ENCODE measurements at regions not wholly inside any gene's neighbourhood (a gene's known extent, or its start where the extent isn't known, plus 50 kb on each side); places are given as distances from the start of the nearest gene placed in this dataset.
"Not testable (repeated sequence)": the region's sequence is repeated elsewhere in the genome, so short reads cannot be mapped to it uniquely, and the experiment has no call there.

- H3K4me1 ChIP-seq (ENCODE audit: insufficient read depth, low read length) = no peaks in the 10 kb centered on the region
- no peaks in the 10 kb centered on the region for H3K9me3 ChIP-seq (ENCODE audit: control insufficient read depth, insufficient read depth, low read length)
- no peak overlapping the region for H3K9ac ChIP-seq (ENCODE audit: low read depth, low read length)
- no peaks in the 10 kb centered on the region for H3K36me3 ChIP-seq (ENCODE audit: insufficient read depth, low read length)
Measured at GRCh38 chr9:108033976-108034964, 544.7 kb upstream of the KLF4 start.

DNA sequence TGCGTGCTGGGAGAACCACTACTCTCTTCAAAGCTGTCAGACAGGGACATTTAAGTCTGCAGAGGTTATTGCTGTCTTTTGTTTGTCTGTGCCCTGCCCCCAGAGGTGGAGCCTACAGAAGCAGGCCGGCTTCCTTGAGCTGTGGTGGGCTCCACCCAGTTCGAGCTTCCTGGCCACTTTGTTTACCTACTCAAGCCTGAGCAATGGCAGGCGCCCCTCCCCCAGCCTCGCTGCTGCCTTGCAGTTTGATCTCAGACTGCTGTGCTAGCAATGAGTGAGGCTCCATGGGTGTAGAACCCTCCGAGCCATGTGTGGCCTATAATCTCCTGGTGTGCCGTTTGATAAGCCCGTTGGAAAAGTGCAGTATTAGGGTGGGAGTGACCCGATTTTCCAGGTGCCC lies 542.5 kb upstream of the KLF4 start:
- not testable (repeated sequence) for H3K36me3 ChIP-seq (ENCODE audit: insufficient read depth, low read length); H3K9me3 ChIP-seq (ENCODE audit: control insufficient read depth, insufficient read depth, low read length); H3K9ac ChIP-seq (ENCODE audit: low read depth, low read length); H3K4me1 ChIP-seq (ENCODE audit: insufficient read depth, low read length)

- not testable (repeated sequence) for H3K9ac ChIP-seq (ENCODE audit: low read depth, low read length); H3K36me3 ChIP-seq (ENCODE audit: insufficient read depth, low read length); H3K4me1 ChIP-seq (ENCODE audit: insufficient read depth, low read length); H3K9me3 ChIP-seq (ENCODE audit: control insufficient read depth, insufficient read depth, low read length)
Measured at GRCh38 chr9:108031221-108031620, 541.7 kb upstream of the KLF4 start.

GRCh38 chr9:108026718-108027117 lies 537.1 kb upstream of the KLF4 start:
- not testable (repeated sequence) for H3K36me3 ChIP-seq (ENCODE audit: insufficient read depth, low read length); H3K4me1 ChIP-seq (ENCODE audit: insufficient read depth, low read length); H3K9me3 ChIP-seq (ENCODE audit: control insufficient read depth, insufficient read depth, low read length)

GRCh38 chr9:108024604-108025003 lies 535.0 kb upstream of the KLF4 start:
- H3K36me3 ChIP-seq (ENCODE audit: insufficient read depth, low read length) = no peaks in the 10 kb centered on the region
- H3K9me3 ChIP-seq (ENCODE audit: control insufficient read depth, insufficient read depth, low read length) = no peaks in the 10 kb centered on the region
- no peak overlapping the region for H3K9ac ChIP-seq (ENCODE audit: low read depth, low read length)
- peaks cover 4% of the 10 kb centered on the region; the same call in 1 of the 2 replicates for H3K4me1 ChIP-seq (ENCODE audit: insufficient read depth, low read length)

More at GRCh38 chr9:108026718-108027117, 537.1 kb upstream of the KLF4 start:
- not testable (repeated sequence) for H3K9ac ChIP-seq (ENCODE audit: low read depth, low read length)

GRCh38 chr9:108022246-108022935 lies 532.8 kb upstream of the KLF4 start:
- Histone ChIP-seq H3K9ac (ENCODE audit: low read depth, low read length) (no peak overlapping the region), H3K9me3 (ENCODE audit: control insufficient read depth, insufficient read depth, low read length) (no peaks in the 10 kb centered on the region), H3K36me3 (ENCODE audit: insufficient read depth, low read length) (no peaks in the 10 kb centered on the region), H3K4me1 (ENCODE audit: insufficient read depth, low read length) (peaks cover 5% of the 10 kb centered on the region; the same call in 1 of the 2 replicates)

DNA sequence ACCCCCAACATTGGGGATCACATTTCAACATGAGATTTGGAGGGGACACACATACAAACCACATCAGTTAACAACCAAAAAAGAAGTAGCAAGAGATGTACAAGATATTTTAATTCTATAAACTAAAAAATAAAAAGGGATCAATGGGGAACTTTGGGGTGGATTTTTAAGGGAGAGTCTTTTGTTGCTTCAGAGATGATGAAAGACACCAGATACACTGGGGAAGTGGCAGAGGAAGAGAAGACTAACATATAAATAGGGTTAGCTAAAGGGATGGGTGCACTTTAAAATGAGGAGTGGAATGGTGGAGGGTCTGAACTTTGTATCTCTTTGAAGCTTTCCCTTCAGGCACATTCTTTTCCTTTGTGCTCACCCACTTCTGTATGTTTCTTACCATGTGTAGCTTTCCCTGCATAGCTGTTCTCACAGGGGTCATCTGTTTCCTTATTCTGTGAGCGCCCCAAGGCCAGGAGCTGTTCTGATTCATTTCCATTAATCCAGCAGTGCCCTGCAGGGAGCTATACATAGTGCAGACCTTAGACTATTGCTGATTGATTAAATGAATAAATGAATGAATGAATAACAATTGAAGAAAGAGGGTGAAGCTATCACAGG lies 531.6 kb upstream of the KLF4 start:
- H3K4me1 ChIP-seq (ENCODE audit: insufficient read depth, low read length) = peaks cover 16% of the 10 kb centered on the region
- H3K9me3 ChIP-seq (ENCODE audit: control insufficient read depth, insufficient read depth, low read length) = no peaks in the 10 kb centered on the region
- H3K36me3 ChIP-seq (ENCODE audit: insufficient read depth, low read length) = no peaks in the 10 kb centered on the region
- no peak overlapping the region for H3K9ac ChIP-seq (ENCODE audit: low read depth, low read length)

GRCh38 chr9:108019821-108020220 lies 530.3 kb upstream of the KLF4 start:
- Histone ChIP-seq H3K9ac (ENCODE audit: low read depth, low read length) (no peak overlapping the region), H3K4me1 (ENCODE audit: insufficient read depth, low read length) (peaks cover 16% of the 10 kb centered on the region), H3K9me3 (ENCODE audit: control insufficient read depth, insufficient read depth, low read length) (no peaks in the 10 kb centered on the region), H3K36me3 (ENCODE audit: insufficient read depth, low read length) (no peaks in the 10 kb centered on the region)

DNA sequence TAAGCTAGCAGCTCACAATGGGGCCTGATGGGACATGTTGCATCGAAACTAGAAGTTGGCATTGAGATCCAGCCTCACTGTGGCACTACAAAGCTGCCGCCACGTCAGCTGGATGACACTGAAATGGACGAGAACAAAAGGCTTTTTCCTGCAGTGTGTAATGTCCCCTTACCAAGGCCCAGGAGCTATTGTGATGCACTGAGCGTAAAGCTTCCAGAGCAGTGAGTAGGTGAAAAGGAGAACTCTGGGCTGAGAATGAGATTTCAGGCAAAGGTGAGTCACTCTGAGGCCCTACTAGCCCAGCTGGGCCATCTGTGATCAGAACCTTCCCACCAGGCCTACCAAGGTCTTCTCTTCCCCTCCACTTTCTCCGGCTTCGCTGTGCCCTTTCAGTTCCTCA lies 528.1 kb upstream of the KLF4 start:
- Histone ChIP-seq H3K9ac (ENCODE audit: low read depth, low read length) (no peak overlapping the region), H3K9me3 (ENCODE audit: control insufficient read depth, insufficient read depth, low read length) (no peaks in the 10 kb centered on the region), H3K4me1 (ENCODE audit: insufficient read depth, low read length) (peaks cover 16% of the 10 kb centered on the region), H3K36me3 (ENCODE audit: insufficient read depth, low read length) (no peaks in the 10 kb centered on the region)

DNA sequence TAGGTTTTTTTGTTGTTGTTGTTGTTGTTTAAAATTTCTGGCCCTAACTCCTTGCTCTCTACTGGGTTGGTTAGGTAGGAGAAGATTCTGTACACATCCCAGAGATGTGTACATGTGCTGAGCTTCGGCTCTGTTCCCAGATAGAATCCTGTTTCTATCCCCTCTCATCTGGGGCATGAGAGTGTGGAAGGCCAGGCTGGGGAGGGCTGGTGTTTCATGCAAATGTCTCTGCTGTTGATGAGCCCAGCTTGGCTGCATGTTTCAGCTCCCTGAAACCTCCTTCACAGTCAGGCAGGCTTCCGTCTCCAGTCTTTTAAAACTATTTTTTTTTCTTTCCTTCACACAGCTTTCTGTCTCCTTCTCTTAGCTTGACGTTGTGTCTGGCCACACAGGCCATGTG lies 526.9 kb upstream of the KLF4 start:
- Histone ChIP-seq H3K36me3 (ENCODE audit: insufficient read depth, low read length) (no peaks in the 10 kb centered on the region), H3K9me3 (ENCODE audit: control insufficient read depth, insufficient read depth, low read length) (no peaks in the 10 kb centered on the region), H3K9ac (ENCODE audit: low read depth, low read length) (no peak overlapping the region)

GRCh38 chr9:108015690-108016089 lies 526.1 kb upstream of the KLF4 start:
- no peaks in the 10 kb centered on the region for H3K36me3 ChIP-seq (ENCODE audit: insufficient read depth, low read length)

More for the DNA sequence above, 526.9 kb upstream of the KLF4 start:
- H3K4me1 ChIP-seq (ENCODE audit: insufficient read depth, low read length) = peaks cover 16% of the 10 kb centered on the region

DNA sequence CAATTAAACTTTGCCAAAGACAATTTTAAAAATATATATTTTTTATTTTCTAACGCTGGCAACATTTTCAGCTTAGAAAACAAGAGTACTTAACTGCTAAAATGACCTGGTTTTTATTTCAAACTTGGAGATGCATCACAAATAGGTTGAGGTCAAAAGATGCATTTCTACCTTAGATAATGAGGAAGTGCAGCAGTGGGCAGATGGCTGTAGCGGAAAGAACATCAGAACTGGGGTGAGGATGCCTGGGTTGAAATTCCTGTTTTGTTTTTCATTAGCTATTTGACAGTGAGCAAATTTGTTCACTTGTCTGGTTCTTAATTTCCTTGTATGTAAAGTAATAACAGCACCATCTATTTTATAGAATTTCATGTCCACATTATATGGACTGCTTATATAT lies 524.8 kb upstream of the KLF4 start:
- no peaks in the 10 kb centered on the region for H3K36me3 ChIP-seq (ENCODE audit: insufficient read depth, low read length)
- H3K9ac ChIP-seq (ENCODE audit: low read depth, low read length) = no peak overlapping the region
- H3K4me1 ChIP-seq (ENCODE audit: insufficient read depth, low read length) = peaks cover 12% of the 10 kb centered on the region
- H3K9me3 ChIP-seq (ENCODE audit: control insufficient read depth, insufficient read depth, low read length) = no peaks in the 10 kb centered on the region

More at GRCh38 chr9:108015690-108016089, 526.1 kb upstream of the KLF4 start:
- peaks cover 12% of the 10 kb centered on the region for H3K4me1 ChIP-seq (ENCODE audit: insufficient read depth, low read length)
- H3K9ac ChIP-seq (ENCODE audit: low read depth, low read length) = no peak overlapping the region
- no peaks in the 10 kb centered on the region for H3K9me3 ChIP-seq (ENCODE audit: control insufficient read depth, insufficient read depth, low read length)

GRCh38 chr9:108012886-108013665 lies 523.5 kb upstream of the KLF4 start:
- H3K9ac ChIP-seq (ENCODE audit: low read depth, low read length) = no peak overlapping the region
- no peaks in the 10 kb centered on the region for H3K36me3 ChIP-seq (ENCODE audit: insufficient read depth, low read length)
- no peaks in the 10 kb centered on the region for H3K9me3 ChIP-seq (ENCODE audit: control insufficient read depth, insufficient read depth, low read length)
- H3K4me1 ChIP-seq (ENCODE audit: insufficient read depth, low read length) = peaks cover 12% of the 10 kb centered on the region

- no peaks in the 10 kb centered on the region for H3K9me3 ChIP-seq (ENCODE audit: control insufficient read depth, insufficient read depth, low read length)
- peaks cover 11% of the 10 kb centered on the region for H3K4me1 ChIP-seq (ENCODE audit: insufficient read depth, low read length)
- no peaks in the 10 kb centered on the region for H3K36me3 ChIP-seq (ENCODE audit: insufficient read depth, low read length)
- H3K9ac ChIP-seq (ENCODE audit: low read depth, low read length) = no peak overlapping the region
Measured at GRCh38 chr9:108012405-108012804, 522.8 kb upstream of the KLF4 start.

All from ES-I3 (cell line).